GM12878 (cell line): ENCODE measurements at regions not wholly inside any gene's neighbourhood (a gene's known extent, or its start where the extent isn't known, plus 50 kb on each side); places are given as distances from the start of the nearest gene placed in this dataset.

Source experiments
- ATAC-seq: fragments of 200-7000 bp; cut with Tn5 transposase; 3 replicates; pipeline ENCODE4 v1.9.1; 2020; ENCODE audit warnings: mild to moderate bottlenecking, moderate library complexity
- BruUV-seq: library from RNA; stranded (reverse); fragments of 400-500 nt; replicated peaks from 2 replicates; lab custom pipeline; 2021; lab: Mats Ljungman, UMichigan
- CTCF ChIA-PET: fragments of 300-600 bp; sonication (Branson Sonifier 250); formaldehyde crosslinking; extraction: SDS; loops from one replicate; lab custom pipeline; 2021; ENCODE audit warnings: inconsistent platforms; lab: Yijun Ruan, JAX
- POLR2A ChIA-PET: fragments of 350-600 bp; formaldehyde crosslinking; extraction: SDS; loops from one replicate; lab custom pipeline; 2021; ENCODE audit warnings: inconsistent platforms; lab: Charles Lee
- RAD21 ChIA-PET: fragments of 300-600 bp; sonication (Branson Sonifier 250); formaldehyde crosslinking; loops from one replicate; lab custom pipeline; 2023; ENCODE audit warnings: antibody characterized with exemption; ENCODE audit not compliant: unreplicated experiment; lab: Charles Lee
- SMC1A ChIA-PET: fragments of 300-600 bp; sonication (Branson Sonifier 250); formaldehyde crosslinking; loops from one replicate; lab custom pipeline; 2023; ENCODE audit not compliant: unreplicated experiment, uncharacterized antibody; lab: Charles Lee
- DNase-seq: peaks from one replicate; pipeline ENCODE4 v3.0.0-alpha.2; 2011; ENCODE audit warnings: low read depth, low spot score
- FAIRE-seq: peaks from 3 replicates; lab custom pipeline; 2011; peaks lifted over from hg19 to GRCh38; lab: Jason Lieb, UNC
- H2AFZ ChIP-seq: 2 replicates; pipeline ENCODE4 v1.6.0; 2011; ENCODE audit warnings: low read depth, low read length, control low read depth; ENCODE audit not compliant: control insufficient read depth
- H3K27ac ChIP-seq: 2 replicates; pipeline ENCODE4 v1.5.1; 2011; ENCODE audit warnings: control low read depth; ENCODE audit not compliant: control insufficient read depth, insufficient read depth
- H3K27me3 ChIP-seq, 2 experiments: replicated peaks in 1 of 2; 2 replicates each; pipeline versions ENCODE4 v1.6.0 to v1.6.1; 2011; ENCODE audit warnings: low read length in 1 of 2; ENCODE audit not compliant: control insufficient read depth in 2 of 2, insufficient read depth in 2 of 2
- H3K36me3 ChIP-seq, 2 experiments: 2 replicates each; pipeline ENCODE4 v1.5.1; 2011; ENCODE audit warnings: low read length in 1 of 2; ENCODE audit not compliant: control insufficient read depth in 2 of 2, insufficient read depth in 2 of 2
- H3K4me1 ChIP-seq: 2 replicates; pipeline ENCODE4 v1.6.1; 2011; ENCODE audit warnings: mild to moderate bottlenecking, low read length, moderate library complexity, mixed read lengths; ENCODE audit not compliant: control insufficient read depth, insufficient read depth
- H3K4me2 ChIP-seq: 2 replicates; pipeline ENCODE4 v1.6.0; 2011; ENCODE audit warnings: control low read depth; ENCODE audit not compliant: control insufficient read depth, insufficient read depth
- H3K4me3 ChIP-seq: fragments of 200-600 bp; sonication (generic); 2 replicates; pipeline ENCODE4 v1.5.1; 2016
- H3K79me2 ChIP-seq: 2 replicates; pipeline ENCODE4 v1.6.0; 2011; ENCODE audit warnings: low read length; ENCODE audit not compliant: control insufficient read depth, insufficient read depth
- H3K9ac ChIP-seq: 2 replicates; pipeline ENCODE4 v1.8.0; 2011; ENCODE audit warnings: low read length, control low read depth, mixed read lengths; ENCODE audit not compliant: control insufficient read depth, insufficient read depth
- H3K9me3 ChIP-seq: replicated peaks from 3 replicates; pipeline ENCODE4 v1.5.1; 2011; ENCODE audit warnings: mild to moderate bottlenecking, low read length; ENCODE audit not compliant: control insufficient read depth, insufficient read depth
- H4K20me1 ChIP-seq: 2 replicates; pipeline ENCODE4 v1.6.0; 2011; ENCODE audit not compliant: control insufficient read depth, insufficient read depth
- CHD1 ChIP-seq: IDR thresholded peaks from 2 replicates; pipeline ENCODE4 v1.6.1; 2012; ENCODE audit warnings: low read depth, low read length, improper control_type of control experiment
- CHD2 ChIP-seq: IDR thresholded peaks from 2 replicates; pipeline ENCODE4 v1.6.1; 2011; ENCODE audit warnings: low read depth, low read length, improper control_type of control experiment, borderline replicate concordance
- CREB1 ChIP-seq: IDR thresholded peaks from 2 replicates; pipeline ENCODE4 v1.6.1; 2012; ENCODE audit warnings: low read depth, mild to moderate bottlenecking, inconsistent platforms
- EP300 ChIP-seq, 2 experiments: fragments of 150-350 bp in 1 of 2; IDR thresholded peaks; 2 replicates each; pipeline ENCODE4 v1.6.1; 2011 to 2012; ENCODE audit warnings: low read depth in 2 of 2, low read length in 2 of 2, borderline replicate concordance in 1 of 2, improper control_type of control experiment in 1 of 2, inconsistent platforms in 1 of 2; ENCODE audit not compliant: control insufficient read depth in 1 of 2
- ETV6 ChIP-seq, 2 experiments: fragments of 450-650 bp in 1 of 2; IDR thresholded peaks in 1 of 2; conservative IDR thresholded peaks in 1 of 2; 2 replicates each; pipeline ENCODE4 v1.6.1; 2014; ENCODE audit warnings: antibody characterized with exemption in 1 of 2, borderline replicate concordance in 1 of 2, low read depth in 1 of 2, mild to moderate bottlenecking in 1 of 2, moderate library complexity in 1 of 2
- IKZF1 ChIP-seq: fragments of 450-650 bp; conservative IDR thresholded peaks from 2 replicates; pipeline ENCODE4 v1.6.1; 2017; ENCODE audit warnings: antibody characterized with exemption, mild to moderate bottlenecking
- KDM1A ChIP-seq: fragments of 200-600 bp; sonication (generic); IDR thresholded peaks from 2 replicates; pipeline ENCODE4 v1.6.1; 2016; ENCODE audit warnings: borderline replicate concordance
- POLR2AphosphoS5 ChIP-seq: IDR thresholded peaks from 2 replicates; pipeline ENCODE4 v1.6.1; 2011; ENCODE audit warnings: mild to moderate bottlenecking, low read length, inconsistent platforms
- RB1 ChIP-seq: fragments of 450-650 bp; formaldehyde crosslinking; IDR thresholded peaks from 2 replicates; pipeline ENCODE4 v1.6.1; 2017; ENCODE audit warnings: mild to moderate bottlenecking, borderline replicate concordance
- RBBP5 ChIP-seq: fragments of 200-600 bp; sonication (generic); conservative IDR thresholded peaks from 2 replicates; pipeline ENCODE4 v1.6.1; 2016
- ZBTB4 ChIP-seq: fragments of 450-650 bp; formaldehyde crosslinking; IDR thresholded peaks from 2 replicates; pipeline ENCODE4 v1.4.0; 2022; ENCODE audit warnings: mild to moderate bottlenecking, moderate library complexity
- ZSCAN29 ChIP-seq: fragments of 450-650 bp; IDR thresholded peaks from 2 replicates; pipeline ENCODE4 v1.6.1; 2017; ENCODE audit warnings: mild to moderate bottlenecking, moderate library complexity
- WGBS: methylation state at CpG from one replicate; pipeline ENCODE4 v1.1.6; 2016; ENCODE audit warnings: low lambda C conversion rate; ENCODE audit not compliant: insufficient replicate concordance, insufficient coverage; ENCODE audit errors: missing lambda C conversion rate; 5-methylcytosine and 5-hydroxymethylcytosine counted together
- in situ Hi-C: fragments of 300-500 bp; cut with MboI; formaldehyde crosslinking; loops from 9 replicates; pipeline ENCODE4 v1.14.3; 2018; ENCODE audit warnings: mixed read lengths
- intact Hi-C: fragments of 100-400 bp; cut with micrococcal nuclease; formaldehyde crosslinking; loops from one replicate; pipeline ENCODE4 v1.14.2; 2022; ENCODE audit not compliant: unreplicated experiment
- TF ChIP-seq, protein P1 (sequence below): fragments of 450-650 bp; IDR thresholded peaks from 2 replicates; pipeline ENCODE4 v1.6.1; 2017; ENCODE audit warnings: antibody characterized with exemption, mild to moderate bottlenecking, moderate library complexity

GRCh38 chr22:34847072-34847471 lies 218.9 kb upstream of the ISX start:
- ChIA-PET POLR2A (no interaction called here), SMC1A (interaction anchor here (1.4 kb wide), 1 partner anchor 19 kb away, joined by 3 read pairs; no protein-coding TSS in a partner anchor), CTCF (interaction anchor here (1.1 kb wide), 1 partner anchor 10 kb away, joined by 3 read pairs; no protein-coding TSS in a partner anchor), RAD21 (no interaction called here)
- intact Hi-C loops (no loop called here), in situ Hi-C loops (no loop called here)
- Histone ChIP-seq H3K36me3 (no peaks in the 10 kb centered on the region), H3K4me2 (no peak overlapping the region), H4K20me1 (no peaks in the 10 kb centered on the region), H2AFZ (no peak overlapping the region), H3K9me3 (no peaks in the 10 kb centered on the region; the same call in 2 of the 3 replicates), H3K4me1 (no peaks in the 10 kb centered on the region), H3K79me2 (no peaks in the 10 kb centered on the region), H3K27me3 (no peaks in the 10 kb centered on the region), H3K9ac (no peak overlapping the region), H3K27ac (no peak overlapping the region), H3K4me3 (no peak overlapping the region)
- BruUV-seq, result no TSS peak
- DNase-seq (peak; percentile 36), FAIRE-seq (no peak), ATAC-seq (peak; percentile 69)
- TF ChIP-seq CHD2 (no peak), CREB1 (no peak), EP300 (IDR thresholded peaks at IDR 0.05; ENCODE audit: borderline replicate concordance in 1 of 2, control insufficient read depth in 1 of 2, low read depth in 2 of 2, low read length in 2 of 2) (peak in 1 of 2 experiments; percentile 24; a peak in 1 of 4 replicates), RB1 (no peak)
- WGBS, result 0% methylated on average over 1 of the region's 1 CpG

- in situ Hi-C loops, result no loop called here
- no peaks in the 10 kb centered on the region; a peak in 1 of 4 replicates for H3K27me3 ChIP-seq
- no peak overlapping the region for H3K27ac ChIP-seq
- intact Hi-C loops, result no loop called here
- no peaks in the 10 kb centered on the region for H3K36me3 ChIP-seq
- no peaks in the 10 kb centered on the region for H3K79me2 ChIP-seq
- ATAC-seq, result no peak
- POLR2A ChIA-PET, result no interaction called here
- no peaks in the 10 kb centered on the region for H3K4me1 ChIP-seq
- no peak overlapping the region for H3K4me3 ChIP-seq
- SMC1A ChIA-PET, result no interaction called here
- no peak overlapping the region for H3K9ac ChIP-seq
- no peak overlapping the region for H2AFZ ChIP-seq
- RAD21 ChIA-PET, result no interaction called here
- no TSS peak for BruUV-seq
- H3K4me2 ChIP-seq, result no peak overlapping the region
- DNase-seq, result no peak
- 50% methylated on average over 4 of the region's 4 CpGs for WGBS
- H3K9me3 ChIP-seq, result no peaks in the 10 kb centered on the region
- no peak for FAIRE-seq
- H4K20me1 ChIP-seq, result no peaks in the 10 kb centered on the region
- CTCF ChIA-PET, result no interaction called here
- TF ChIP-seq, protein P1, sequence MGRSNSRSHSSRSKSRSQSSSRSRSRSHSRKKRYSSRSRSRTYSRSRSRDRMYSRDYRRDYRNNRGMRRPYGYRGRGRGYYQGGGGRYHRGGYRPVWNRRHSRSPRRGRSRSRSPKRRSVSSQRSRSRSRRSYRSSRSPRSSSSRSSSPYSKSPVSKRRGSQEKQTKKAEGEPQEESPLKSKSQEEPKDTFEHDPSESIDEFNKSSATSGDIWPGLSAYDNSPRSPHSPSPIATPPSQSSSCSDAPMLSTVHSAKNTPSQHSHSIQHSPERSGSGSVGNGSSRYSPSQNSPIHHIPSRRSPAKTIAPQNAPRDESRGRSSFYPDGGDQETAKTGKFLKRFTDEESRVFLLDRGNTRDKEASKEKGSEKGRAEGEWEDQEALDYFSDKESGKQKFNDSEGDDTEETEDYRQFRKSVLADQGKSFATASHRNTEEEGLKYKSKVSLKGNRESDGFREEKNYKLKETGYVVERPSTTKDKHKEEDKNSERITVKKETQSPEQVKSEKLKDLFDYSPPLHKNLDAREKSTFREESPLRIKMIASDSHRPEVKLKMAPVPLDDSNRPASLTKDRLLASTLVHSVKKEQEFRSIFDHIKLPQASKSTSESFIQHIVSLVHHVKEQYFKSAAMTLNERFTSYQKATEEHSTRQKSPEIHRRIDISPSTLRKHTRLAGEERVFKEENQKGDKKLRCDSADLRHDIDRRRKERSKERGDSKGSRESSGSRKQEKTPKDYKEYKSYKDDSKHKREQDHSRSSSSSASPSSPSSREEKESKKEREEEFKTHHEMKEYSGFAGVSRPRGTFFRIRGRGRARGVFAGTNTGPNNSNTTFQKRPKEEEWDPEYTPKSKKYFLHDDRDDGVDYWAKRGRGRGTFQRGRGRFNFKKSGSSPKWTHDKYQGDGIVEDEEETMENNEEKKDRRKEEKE, result no peak
- TF ChIP-seq ZBTB4 (no peak), ETV6 (conservative IDR thresholded peaks at IDR 0.05 in 1 of 2, IDR thresholded peaks at IDR 0.05 in 1 of 2; ENCODE audit: borderline replicate concordance in 1 of 2, low read depth in 1 of 2) (no peak), POLR2AphosphoS5 (no peak), IKZF1 (no peak), ZSCAN29 (no peak), CHD1 (no peak), RBBP5 (no peak), KDM1A (no peak)
Measured at GRCh38 chr22:34849965-34850364, 216.0 kb upstream of the ISX start.
